GM23338 (cell line): ENCODE measurements at regions not wholly inside any gene's neighbourhood (a gene's known extent, or its start where the extent isn't known, plus 50 kb on each side); places are given as distances from the start of the nearest gene placed in this dataset.

Experiments used
- ATAC-seq: fragments of 200-7000 bp; cut with Tn5 transposase; 3 replicates; pipeline ENCODE4 v1.9.1; 2020
- DNase-seq: peaks from one replicate; pipeline ENCODE4 v3.0.0-alpha.2; 2015; ENCODE audit warnings: low spot score
- H2AFZ ChIP-seq: fragments of 200-600 bp; sonication (generic); 2 replicates; pipeline ENCODE4 v1.8.0; 2016; ENCODE audit warnings: antibody characterized with exemption, mild to moderate bottlenecking, moderate library complexity
- H3F3A ChIP-seq: fragments of 200-600 bp; sonication (generic); replicated peaks from 2 replicates; pipeline ENCODE4 v1.8.0; 2017; ENCODE audit warnings: antibody characterized with exemption, mixed run types, low read depth
- H3K27ac ChIP-seq: fragments of 200-600 bp; sonication (generic); 2 replicates; pipeline ENCODE4 v1.6.1; 2016; ENCODE audit warnings: low read depth
- H3K27me3 ChIP-seq: fragments of 200-600 bp; sonication (generic); 2 replicates; pipeline ENCODE4 v1.8.0; 2016; ENCODE audit warnings: mild to moderate bottlenecking, mixed run types, moderate library complexity; ENCODE audit not compliant: insufficient read depth
- H3K36me3 ChIP-seq: fragments of 200-600 bp; sonication (generic); 2 replicates; pipeline ENCODE4 v1.8.0; 2016; ENCODE audit warnings: mild to moderate bottlenecking; ENCODE audit not compliant: insufficient read depth
- H3K4me1 ChIP-seq: fragments of 200-600 bp; sonication (generic); 2 replicates; pipeline ENCODE4 v1.8.0; 2016; ENCODE audit warnings: mild to moderate bottlenecking, moderate library complexity; ENCODE audit not compliant: insufficient read depth
- H3K4me2 ChIP-seq: fragments of 200-600 bp; sonication (generic); 2 replicates; pipeline ENCODE4 v1.7.1; 2017; ENCODE audit warnings: mixed run types
- H3K4me3 ChIP-seq: fragments of 200-600 bp; sonication (generic); 2 replicates; pipeline ENCODE4 v1.6.1; 2016; ENCODE audit warnings: mixed run types
- H3K79me2 ChIP-seq: fragments of 200-600 bp; sonication (generic); replicated peaks from 2 replicates; pipeline ENCODE4 v1.8.0; 2017; ENCODE audit warnings: mild to moderate bottlenecking; ENCODE audit not compliant: insufficient read depth
- H3K9me2 ChIP-seq: fragments of 200-600 bp; sonication (generic); 2 replicates; pipeline ENCODE4 v1.8.0; 2017; ENCODE audit not compliant: insufficient read depth
- H4K20me1 ChIP-seq: fragments of 200-600 bp; sonication (generic); replicated peaks from 2 replicates; pipeline ENCODE4 v1.8.0; 2017; ENCODE audit warnings: mild to moderate bottlenecking; ENCODE audit not compliant: insufficient read depth
- H3K27ac Mint-ChIP-seq: 2 replicates; pipeline ENCODE4 v1.8.0; 2020; ENCODE audit warnings: inconsistent platforms, mild to moderate bottlenecking, moderate library complexity, mixed read lengths
- H3K27me3 Mint-ChIP-seq: 3 replicates; pipeline ENCODE4 v1.8.0; 2022; ENCODE audit warnings: low read depth, mild to moderate bottlenecking, moderate library complexity, mixed read lengths, inconsistent platforms; ENCODE audit not compliant: insufficient read depth, poor library complexity
- H3K36me3 Mint-ChIP-seq: 3 replicates; pipeline ENCODE4 v1.8.0; 2021; ENCODE audit warnings: low read depth, mild to moderate bottlenecking, inconsistent platforms, moderate library complexity, mixed read lengths
- H3K4me1 Mint-ChIP-seq: 3 replicates; pipeline ENCODE4 v1.8.0; 2020; ENCODE audit warnings: mild to moderate bottlenecking, inconsistent platforms, mixed read lengths
- H3K4me3 Mint-ChIP-seq: 3 replicates; pipeline ENCODE4 v1.8.0; 2021; ENCODE audit warnings: moderate library complexity, mild to moderate bottlenecking, inconsistent platforms, mixed read lengths
- H3K9me3 Mint-ChIP-seq: 3 replicates; pipeline ENCODE4 v1.8.0; 2020; ENCODE audit warnings: moderate library complexity, mild to moderate bottlenecking, inconsistent platforms, mixed read lengths
- CREB1 ChIP-seq: fragments of 250-450 bp; sonication (Bioruptor Pico); IDR thresholded peaks from 2 replicates; pipeline ENCODE4 v1.5.0; 2020; ENCODE audit warnings: low read depth, mild to moderate bottlenecking, moderate library complexity
- STAT1 ChIP-seq: IDR thresholded peaks from one replicate; pipeline ENCODE4 v1.6.1; 2016; ENCODE audit warnings: antibody characterized with exemption; ENCODE audit not compliant: unreplicated experiment
- ZNF114 ChIP-seq: fragments of 250-450 bp; sonication (Bioruptor Pico); IDR thresholded peaks from 2 replicates; pipeline ENCODE4 v1.5.0; 2020; ENCODE audit warnings: mild to moderate bottlenecking, moderate library complexity
- TF ChIP-seq, protein P1 (sequence below): IDR thresholded peaks from one replicate; pipeline ENCODE4 v1.6.1; 2018; ENCODE audit warnings: antibody characterized with exemption; ENCODE audit not compliant: unreplicated experiment
- TF ChIP-seq, protein P2 (sequence below): IDR thresholded peaks from 2 replicates; pipeline ENCODE4 v1.6.1; 2016; ENCODE audit warnings: antibody characterized with exemption

DNA sequence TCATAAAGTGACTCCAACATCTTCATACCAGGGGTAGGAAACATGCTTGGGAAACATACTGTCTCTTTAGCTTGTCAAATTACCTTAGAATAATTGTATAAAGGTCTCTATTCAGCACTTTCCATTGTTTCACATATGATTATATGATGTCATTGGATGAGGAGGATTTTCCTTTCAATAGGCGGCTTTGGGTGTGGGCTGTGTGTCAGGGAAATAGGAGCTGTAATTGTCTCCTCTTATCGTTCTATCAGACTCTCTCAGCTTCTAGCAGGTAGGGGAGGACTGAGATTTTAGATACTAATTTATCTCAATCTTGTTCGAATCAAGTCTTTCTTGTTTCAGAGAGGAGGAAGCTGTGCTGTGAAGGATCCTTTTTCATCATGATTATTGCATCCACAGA lies 179.4 kb upstream of the OLIG3 start (continued):
- TF ChIP-seq, protein P1, sequence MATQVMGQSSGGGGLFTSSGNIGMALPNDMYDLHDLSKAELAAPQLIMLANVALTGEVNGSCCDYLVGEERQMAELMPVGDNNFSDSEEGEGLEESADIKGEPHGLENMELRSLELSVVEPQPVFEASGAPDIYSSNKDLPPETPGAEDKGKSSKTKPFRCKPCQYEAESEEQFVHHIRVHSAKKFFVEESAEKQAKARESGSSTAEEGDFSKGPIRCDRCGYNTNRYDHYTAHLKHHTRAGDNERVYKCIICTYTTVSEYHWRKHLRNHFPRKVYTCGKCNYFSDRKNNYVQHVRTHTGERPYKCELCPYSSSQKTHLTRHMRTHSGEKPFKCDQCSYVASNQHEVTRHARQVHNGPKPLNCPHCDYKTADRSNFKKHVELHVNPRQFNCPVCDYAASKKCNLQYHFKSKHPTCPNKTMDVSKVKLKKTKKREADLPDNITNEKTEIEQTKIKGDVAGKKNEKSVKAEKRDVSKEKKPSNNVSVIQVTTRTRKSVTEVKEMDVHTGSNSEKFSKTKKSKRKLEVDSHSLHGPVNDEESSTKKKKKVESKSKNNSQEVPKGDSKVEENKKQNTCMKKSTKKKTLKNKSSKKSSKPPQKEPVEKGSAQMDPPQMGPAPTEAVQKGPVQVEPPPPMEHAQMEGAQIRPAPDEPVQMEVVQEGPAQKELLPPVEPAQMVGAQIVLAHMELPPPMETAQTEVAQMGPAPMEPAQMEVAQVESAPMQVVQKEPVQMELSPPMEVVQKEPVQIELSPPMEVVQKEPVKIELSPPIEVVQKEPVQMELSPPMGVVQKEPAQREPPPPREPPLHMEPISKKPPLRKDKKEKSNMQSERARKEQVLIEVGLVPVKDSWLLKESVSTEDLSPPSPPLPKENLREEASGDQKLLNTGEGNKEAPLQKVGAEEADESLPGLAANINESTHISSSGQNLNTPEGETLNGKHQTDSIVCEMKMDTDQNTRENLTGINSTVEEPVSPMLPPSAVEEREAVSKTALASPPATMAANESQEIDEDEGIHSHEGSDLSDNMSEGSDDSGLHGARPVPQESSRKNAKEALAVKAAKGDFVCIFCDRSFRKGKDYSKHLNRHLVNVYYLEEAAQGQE = no peak
- TF ChIP-seq CREB1 = no peak

DNA sequence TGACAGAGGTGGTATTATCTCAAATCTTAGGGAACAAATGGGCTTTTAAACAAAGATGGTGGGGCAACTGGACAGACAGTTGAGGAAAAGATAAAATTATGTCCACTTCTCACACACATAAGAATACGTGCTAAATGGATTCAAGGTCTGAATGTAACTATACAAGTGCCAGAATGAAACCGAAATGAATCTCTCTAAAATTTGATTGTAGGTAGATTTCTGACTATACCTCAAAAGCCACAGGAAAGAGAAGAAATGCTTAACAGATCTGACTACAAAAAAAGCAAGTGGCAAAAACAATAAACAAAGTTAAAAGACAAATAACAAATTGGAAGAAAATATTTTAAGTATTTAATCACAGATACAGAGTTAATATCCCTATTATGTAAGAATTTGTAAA lies 182.7 kb upstream of the OLIG3 start:
- no peak overlapping the region for H3K27ac ChIP-seq
- ATAC-seq = no peak
- no peak overlapping the region for H3K4me2 ChIP-seq
- no peaks in the 10 kb centered on the region for H3K4me1 Mint-ChIP-seq
- H3K4me3 Mint-ChIP-seq = no peak overlapping the region
- H3F3A ChIP-seq = no peaks in the 10 kb centered on the region
- H3K27me3 Mint-ChIP-seq = peaks cover 3% of the 10 kb centered on the region
- no peaks in the 10 kb centered on the region for H3K4me1 ChIP-seq
- H3K9me2 ChIP-seq = no peaks in the 10 kb centered on the region; the same call in none of the 2 replicates
- peaks cover 8% of the 10 kb centered on the region; the same call in 1 of the 3 replicates for H3K9me3 Mint-ChIP-seq
- H2AFZ ChIP-seq = no peak overlapping the region
- no peaks in the 10 kb centered on the region for H3K36me3 Mint-ChIP-seq
- TF ChIP-seq STAT1 (no peak), CREB1 (no peak), ZNF114 (CRISPR knock-in tag) (no peak)
- TF ChIP-seq, protein P2, sequence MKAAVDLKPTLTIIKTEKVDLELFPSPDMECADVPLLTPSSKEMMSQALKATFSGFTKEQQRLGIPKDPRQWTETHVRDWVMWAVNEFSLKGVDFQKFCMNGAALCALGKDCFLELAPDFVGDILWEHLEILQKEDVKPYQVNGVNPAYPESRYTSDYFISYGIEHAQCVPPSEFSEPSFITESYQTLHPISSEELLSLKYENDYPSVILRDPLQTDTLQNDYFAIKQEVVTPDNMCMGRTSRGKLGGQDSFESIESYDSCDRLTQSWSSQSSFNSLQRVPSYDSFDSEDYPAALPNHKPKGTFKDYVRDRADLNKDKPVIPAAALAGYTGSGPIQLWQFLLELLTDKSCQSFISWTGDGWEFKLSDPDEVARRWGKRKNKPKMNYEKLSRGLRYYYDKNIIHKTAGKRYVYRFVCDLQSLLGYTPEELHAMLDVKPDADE = no peak
- TF ChIP-seq, protein P1 = no peak
- DNase-seq = no peak
- no peak overlapping the region for H3K27ac Mint-ChIP-seq
- H3K27me3 ChIP-seq = no peaks in the 10 kb centered on the region
- no peak overlapping the region for H3K4me3 ChIP-seq
- H4K20me1 ChIP-seq = no peaks in the 10 kb centered on the region
- H3K79me2 ChIP-seq = no peaks in the 10 kb centered on the region
- no peaks in the 10 kb centered on the region for H3K36me3 ChIP-seq
